HG03064 (cell line): ENCODE measurements at regions not wholly inside any gene's neighbourhood (a gene's known extent, or its start where the extent isn't known, plus 50 kb on each side); places are given as distances from the start of the nearest gene placed in this dataset.
"Not testable (repeated sequence)": the region's sequence is repeated elsewhere in the genome, so short reads cannot be mapped to it uniquely, and the experiment has no call there.

Experiments
- ATAC-seq: cut with Tn5 transposase; IDR thresholded peaks from one replicate; pipeline ENCODE4 v1.9.1; 2021; ENCODE audit warnings: low read depth; ENCODE audit not compliant: unreplicated experiment

DNA sequence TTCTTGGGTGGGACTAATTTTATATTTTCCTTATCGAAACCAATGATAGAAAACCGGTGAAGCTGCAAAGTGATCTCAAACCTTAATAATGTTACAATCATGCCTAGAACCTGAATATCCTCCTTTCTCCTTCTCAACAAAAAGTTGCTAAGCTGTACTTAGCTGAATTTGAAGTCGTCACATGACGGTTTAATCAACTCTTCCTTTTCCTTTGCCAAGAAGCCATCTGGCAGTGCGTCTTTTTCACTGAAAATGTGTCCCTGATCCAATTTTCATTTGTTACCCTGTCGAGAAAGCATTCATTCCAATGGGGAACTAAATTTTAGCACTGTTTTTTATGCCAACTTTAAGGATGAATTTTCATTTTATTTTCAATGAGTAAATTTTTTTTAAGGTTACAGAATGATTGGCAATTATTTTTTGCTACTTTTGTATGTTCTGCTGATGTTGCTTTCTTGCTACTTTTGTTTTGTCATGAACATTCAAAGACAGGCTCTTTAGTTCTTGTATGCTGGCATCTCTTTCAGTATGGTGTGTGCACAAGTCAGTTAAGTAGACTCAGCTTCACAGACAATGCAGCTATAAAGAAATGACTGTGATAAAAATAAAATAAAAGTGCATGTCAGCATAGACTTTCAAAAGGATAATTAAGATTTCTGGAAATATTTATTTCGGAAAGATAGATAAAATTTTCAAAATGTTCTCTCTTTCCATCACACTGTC is 980.0 kb downstream of the DNAJB9 start:
- no peak for ATAC-seq

- no peak for ATAC-seq
Observed at GRCh38 chr7:109552017-109552416, 982.3 kb downstream of the DNAJB9 start.

DNA sequence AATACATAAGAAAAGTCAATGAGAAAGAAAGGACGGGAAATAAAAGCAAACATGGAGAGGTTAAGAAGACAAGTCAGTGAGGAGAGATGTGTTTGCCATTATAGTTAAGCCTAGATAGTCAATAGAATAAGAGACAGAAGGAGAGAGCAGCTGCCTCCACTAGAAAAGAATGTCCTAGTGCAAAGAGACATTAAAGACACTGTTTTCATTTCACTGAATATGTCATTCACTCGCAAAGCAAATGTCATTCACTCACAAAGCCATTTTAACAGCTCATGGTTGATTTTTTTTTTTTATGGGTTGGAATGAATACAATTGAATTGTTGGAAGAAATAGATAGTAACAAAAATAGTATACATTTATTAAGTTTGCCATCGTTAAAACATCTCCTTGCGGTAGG is 1007.6 kb downstream of the DNAJB9 start:
- ATAC-seq, result no peak

DNA sequence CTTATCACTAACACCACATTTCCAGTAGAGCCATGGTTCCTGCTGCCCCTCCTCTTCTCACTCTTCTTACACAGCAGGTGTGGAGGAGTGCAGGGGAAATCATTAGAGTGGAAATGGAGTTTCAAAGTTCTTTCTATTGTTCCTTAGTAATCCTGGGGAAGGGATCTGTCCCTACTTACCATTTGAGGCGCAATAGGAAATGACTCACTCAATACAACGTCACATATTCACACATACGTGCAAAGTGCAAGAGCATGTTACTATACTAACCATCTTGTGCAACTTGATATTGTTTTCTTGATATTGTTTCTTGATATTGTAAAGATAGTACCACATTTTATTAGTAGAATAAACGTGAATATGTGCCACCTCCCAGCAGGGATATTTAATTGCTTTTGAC is 1010.2 kb downstream of the DNAJB9 start:
- no peak for ATAC-seq

DNA sequence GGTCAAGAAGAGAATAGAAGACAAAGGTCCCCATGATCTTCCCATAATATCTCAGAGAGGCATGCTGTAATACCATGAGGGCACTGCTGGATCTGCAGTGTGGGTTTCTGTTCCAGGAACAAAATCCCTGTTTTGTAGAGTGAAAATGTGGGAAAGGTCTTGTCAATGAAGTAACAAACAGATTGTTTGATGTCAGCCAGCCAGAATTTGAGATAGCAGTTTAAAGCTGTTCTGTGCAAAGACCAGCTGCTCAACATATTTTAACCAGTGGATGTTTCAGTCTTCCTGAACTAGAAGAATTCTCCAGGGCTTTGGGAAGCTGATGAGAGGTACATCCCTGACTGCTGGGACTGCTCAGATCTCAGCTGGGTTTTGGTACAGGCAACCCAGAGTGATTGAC is 1012.5 kb downstream of the DNAJB9 start:
- ATAC-seq, result no peak

- not testable (repeated sequence) for ATAC-seq
Observed at GRCh38 chr7:109596948-109597347, 1027.3 kb downstream of the DNAJB9 start.

DNA sequence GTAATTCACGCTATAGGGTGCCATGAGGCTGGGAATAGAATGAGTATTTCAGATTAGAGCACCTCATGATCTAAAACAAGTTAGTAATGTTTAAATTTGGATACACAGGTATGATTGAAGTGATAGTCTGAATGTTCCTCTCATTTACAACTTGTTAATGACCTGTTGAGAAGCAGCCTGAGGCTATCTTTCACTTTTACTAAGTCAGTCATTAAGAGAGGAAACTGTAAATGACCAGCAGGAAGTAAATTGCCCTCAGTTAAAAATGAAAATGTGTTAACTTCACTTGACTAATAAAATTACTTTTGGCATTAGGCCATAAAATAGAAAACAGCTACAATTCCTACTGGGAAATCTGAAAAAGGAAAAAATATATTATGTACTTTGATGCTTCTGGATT is 1042.0 kb downstream of the DNAJB9 start:
- ATAC-seq, result no peak

DNA sequence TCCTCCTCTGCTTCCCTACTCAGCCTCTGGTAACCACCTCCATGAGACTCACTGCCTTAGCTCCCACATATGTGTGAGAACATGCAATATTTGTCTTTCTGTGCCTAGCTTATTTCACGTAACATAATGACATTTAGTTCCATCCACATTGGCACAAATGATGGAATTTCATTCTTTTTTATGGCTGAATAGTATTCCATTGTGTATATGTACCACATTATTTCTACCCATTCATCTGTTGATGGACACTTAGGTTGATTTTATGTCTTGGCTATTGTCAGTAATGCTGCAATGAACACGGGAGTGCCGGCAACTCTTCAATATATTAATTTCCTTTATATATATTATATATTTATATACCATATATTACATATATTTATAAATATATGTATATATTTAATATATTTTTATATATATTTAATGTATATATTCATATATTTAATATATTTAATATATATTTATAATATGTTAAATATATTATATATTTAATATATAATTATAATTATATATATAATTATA is 1046.9 kb downstream of the DNAJB9 start:
- no peak for ATAC-seq

- ATAC-seq, result no peak
Observed at GRCh38 chr7:109622320-109622719, 1052.6 kb downstream of the DNAJB9 start.

- ATAC-seq, result not testable (repeated sequence)
Observed at GRCh38 chr7:109632890-109633289, 1063.2 kb downstream of the DNAJB9 start.

DNA sequence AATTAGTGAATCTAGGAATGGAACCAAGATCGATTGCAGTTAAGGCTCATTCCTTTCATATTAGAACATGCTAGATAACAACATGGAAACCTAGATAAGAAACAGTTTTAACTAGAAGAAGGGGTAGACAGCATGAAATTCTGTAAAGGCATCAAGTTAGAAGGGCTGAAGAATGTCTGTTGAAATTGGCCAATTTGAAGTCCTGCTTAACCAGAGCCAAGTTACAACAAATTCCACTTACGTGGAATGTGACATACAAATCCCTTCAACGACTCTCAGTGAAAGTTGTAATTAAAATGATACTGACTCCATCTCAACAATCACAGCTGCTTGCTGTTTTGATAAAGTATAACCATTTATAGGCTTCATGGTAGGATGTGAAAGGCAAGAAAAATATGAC is 1065.7 kb downstream of the DNAJB9 start:
- no peak for ATAC-seq

GRCh38 chr7:109637428-109637990 is 1067.8 kb downstream of the DNAJB9 start:
- no peak for ATAC-seq

DNA sequence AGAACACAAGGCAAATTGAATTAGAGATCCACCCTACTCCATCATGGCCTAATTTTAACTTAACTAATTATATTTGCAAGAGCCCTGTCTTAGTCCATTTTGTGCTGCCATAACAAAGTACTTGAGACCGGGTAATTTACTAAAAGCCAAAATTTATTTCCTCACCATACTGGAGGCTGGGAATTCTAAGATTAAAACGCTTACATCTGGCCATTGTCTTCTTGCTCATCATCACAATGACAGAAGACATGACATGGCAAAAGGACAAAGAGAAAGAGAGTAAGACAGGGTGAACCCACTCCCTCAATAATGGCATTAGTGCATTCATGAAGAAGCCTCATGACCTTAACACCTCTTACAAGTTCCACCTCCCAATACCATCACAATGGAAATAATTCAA is 1068.6 kb downstream of the DNAJB9 start:
- ATAC-seq, result no peak

DNA sequence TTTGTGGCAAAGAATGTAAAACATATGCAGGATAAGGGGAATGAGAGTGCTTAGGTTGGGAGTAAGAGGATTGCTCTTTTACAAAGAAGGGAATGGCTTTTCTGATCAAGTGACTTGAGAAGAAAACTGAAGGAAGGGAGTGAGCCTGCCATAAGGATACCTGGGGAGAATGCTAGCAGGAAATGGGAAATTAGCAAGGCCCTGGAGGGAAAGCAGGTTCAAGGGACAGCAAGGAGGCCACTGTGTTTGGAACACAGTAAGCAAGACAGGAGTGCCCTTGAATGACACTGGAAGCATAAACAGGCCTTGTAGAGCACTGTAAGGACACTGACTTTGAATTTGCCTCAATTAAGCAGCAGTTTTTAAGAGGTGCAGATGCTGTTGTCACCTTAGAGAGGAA is 1069.9 kb downstream of the DNAJB9 start:
- ATAC-seq, result no peak

GRCh38 chr7:109641445-109641844 is 1071.8 kb downstream of the DNAJB9 start:
- ATAC-seq, result no peak

DNA sequence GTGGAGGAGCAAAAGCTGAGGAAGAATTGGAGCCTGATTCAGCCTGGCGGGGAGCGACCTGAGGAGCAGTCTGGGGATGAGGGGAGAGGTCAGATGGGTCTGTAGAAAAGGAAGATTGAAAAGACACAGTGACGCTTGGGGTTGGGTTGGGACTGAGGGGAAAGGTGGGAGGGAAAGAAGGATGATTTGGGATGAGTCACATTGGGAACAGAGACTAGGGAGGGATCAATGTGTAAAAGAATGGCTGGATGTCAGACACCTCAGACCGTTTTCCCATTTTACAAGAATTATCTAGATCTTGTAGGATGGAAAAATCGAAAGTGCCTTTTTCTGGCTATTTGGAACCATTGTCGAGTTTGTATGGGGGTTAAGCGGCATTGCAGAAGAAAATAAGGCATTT is 1076.5 kb downstream of the DNAJB9 start:
- ATAC-seq, result no peak

- ATAC-seq, result not testable (repeated sequence)
Observed at GRCh38 chr7:109646594-109646993, 1076.9 kb downstream of the DNAJB9 start.

DNA sequence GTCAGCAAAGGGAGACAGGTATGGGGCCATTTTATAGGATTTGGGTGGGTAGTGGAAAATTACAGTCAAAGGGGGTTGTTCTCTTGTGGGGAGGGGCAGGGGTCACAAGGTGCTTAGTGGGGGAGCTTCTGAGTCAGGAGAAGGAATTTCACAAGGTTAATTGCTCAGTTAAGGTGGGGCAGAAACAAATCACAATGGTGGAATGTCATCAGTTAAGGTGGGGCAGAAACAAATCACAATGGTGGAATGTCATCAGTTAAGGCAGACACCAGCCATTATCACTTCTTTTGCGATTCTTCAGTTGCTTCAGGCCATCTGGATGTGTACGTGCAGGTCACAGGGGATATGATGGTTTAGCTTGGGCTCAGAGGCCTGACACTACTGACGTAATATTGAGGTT is 1077.6 kb downstream of the DNAJB9 start:
- ATAC-seq, result not testable (repeated sequence)

GRCh38 chr7:109659261-109659660 is 1089.6 kb downstream of the DNAJB9 start:
- no peak for ATAC-seq

DNA sequence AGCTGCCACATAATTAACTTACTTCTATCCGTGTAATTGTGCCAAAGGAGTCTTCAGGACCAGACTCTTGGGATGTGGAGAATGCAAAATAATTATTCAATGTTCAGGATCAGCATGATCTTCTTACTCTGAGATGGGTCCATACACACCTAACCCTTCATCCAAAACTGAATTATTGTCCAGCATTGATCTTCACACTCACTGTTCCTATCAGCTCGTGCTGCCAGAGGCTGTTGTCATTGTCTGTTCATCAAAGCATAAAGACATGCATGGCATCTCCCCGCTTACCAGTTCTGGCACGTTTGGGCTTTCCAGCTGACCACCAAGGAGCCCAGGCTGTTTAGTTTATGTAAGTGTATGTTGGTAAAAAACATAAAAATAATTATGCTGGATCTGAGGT is 1090.7 kb downstream of the DNAJB9 start:
- no peak for ATAC-seq

- no peak for ATAC-seq
Observed at GRCh38 chr7:109663806-109664205, 1094.1 kb downstream of the DNAJB9 start.

- ATAC-seq, result not testable (repeated sequence)
Observed at GRCh38 chr7:109687269-109687668, 1117.6 kb downstream of the DNAJB9 start.
